ENCODE measurements at regions not wholly inside any gene's neighbourhood (a gene's known extent, or its start where the extent isn't known, plus 50 kb on each side); places are given as distances from the start of the nearest gene placed in this dataset.

GRCh38 chr10:28883741-28884423 lies 206.6 kb downstream of the BAMBI start:
- Histone ChIP-seq H3K79me2 (ENCODE audit: control insufficient read depth, insufficient read depth, low read length) (no peaks in the 10 kb centered on the region), H3K4me1 (ENCODE audit: control insufficient read depth, extremely low read depth, insufficient read depth, low read length) (peaks cover 4% of the 10 kb centered on the region), H2AFZ (ENCODE audit: low read length) (no peak overlapping the region), H3K4me2 (ENCODE audit: extremely low read depth, insufficient read depth, low read length) (no peak overlapping the region), H3K9ac (ENCODE audit: insufficient read depth, low read length) (no peak overlapping the region), H3K36me3 (ENCODE audit: control insufficient read depth, insufficient read depth, low read length) (no peaks in the 10 kb centered on the region), H4K20me1 (ENCODE audit: control insufficient read depth, extremely low read depth, insufficient read depth, low read length) (no peaks in the 10 kb centered on the region), H3K27me3 (ENCODE audit: control insufficient read depth, insufficient read depth, low read length) (no peaks in the 10 kb centered on the region), H3K27ac (ENCODE audit: insufficient read depth, low read length) (no peak overlapping the region), H3K4me3 (replicated peaks in 1 of 4; ENCODE audit: control extremely low read depth in 1 of 4, insufficient read depth in 1 of 4, low read depth in 3 of 4, low read length in 4 of 4) (no peak overlapping the region), H3K9me3 (ENCODE audit: control insufficient read depth, insufficient read depth, low read depth, low read length) (no peaks in the 10 kb centered on the region)
- TF ChIP-seq CTCF (conservative IDR thresholded peaks at IDR 0.05 in 1 of 2, IDR thresholded peaks at IDR 0.05 in 1 of 2; ENCODE audit: low read depth in 1 of 2, low read length in 2 of 2) = no peak
- no peak for TF ChIP-seq EZH2 (IDR thresholded peaks at IDR 0.05; ENCODE audit: low read length, missing control alignments)
- DNase-seq (ENCODE audit: low read depth in 2 of 2) = no peak

- Histone ChIP-seq H3K9ac (ENCODE audit: insufficient read depth, low read length) (no peak overlapping the region), H3K79me2 (ENCODE audit: control insufficient read depth, insufficient read depth, low read length) (no peaks in the 10 kb centered on the region), H3K4me2 (ENCODE audit: extremely low read depth, insufficient read depth, low read length) (no peak overlapping the region), H3K27ac (ENCODE audit: insufficient read depth, low read length) (no peak overlapping the region), H3K27me3 (ENCODE audit: control insufficient read depth, insufficient read depth, low read length) (no peaks in the 10 kb centered on the region), H3K36me3 (ENCODE audit: control insufficient read depth, insufficient read depth, low read length) (no peaks in the 10 kb centered on the region), H3K4me3 (replicated peaks in 1 of 4; ENCODE audit: control extremely low read depth in 1 of 4, insufficient read depth in 1 of 4, low read depth in 3 of 4, low read length in 4 of 4) (no peak overlapping the region), H3K9me3 (ENCODE audit: control insufficient read depth, insufficient read depth, low read depth, low read length) (no peaks in the 10 kb centered on the region), H4K20me1 (ENCODE audit: control insufficient read depth, extremely low read depth, insufficient read depth, low read length) (no peaks in the 10 kb centered on the region), H2AFZ (ENCODE audit: low read length) (no peak overlapping the region), H3K4me1 (ENCODE audit: control insufficient read depth, extremely low read depth, insufficient read depth, low read length) (no peaks in the 10 kb centered on the region)
- TF ChIP-seq CTCF (conservative IDR thresholded peaks at IDR 0.05 in 1 of 2, IDR thresholded peaks at IDR 0.05 in 1 of 2; ENCODE audit: low read depth in 1 of 2, low read length in 2 of 2) = no peak
- peak in 1 of 2 donors; percentile 35 for DNase-seq (ENCODE audit: low read depth in 2 of 2)
Observed at GRCh38 chr10:28890121-28890950, 213.0 kb downstream of the BAMBI start.

- no peak overlapping the region for H3K27ac ChIP-seq (ENCODE audit: insufficient read depth, low read length)
- H3K27me3 ChIP-seq (ENCODE audit: control insufficient read depth, insufficient read depth, low read length) = no peaks in the 10 kb centered on the region
- no peak overlapping the region for H3K4me2 ChIP-seq (ENCODE audit: extremely low read depth, insufficient read depth, low read length)
Observed at GRCh38 chr10:28891058-28891713, 213.9 kb downstream of the BAMBI start.

More at GRCh38 chr10:28891058-28891713, 213.9 kb downstream of the BAMBI start:
- Histone ChIP-seq H3K36me3 (ENCODE audit: control insufficient read depth, insufficient read depth, low read length) (no peaks in the 10 kb centered on the region), H3K4me1 (ENCODE audit: control insufficient read depth, extremely low read depth, insufficient read depth, low read length) (no peaks in the 10 kb centered on the region), H3K4me3 (replicated peaks in 1 of 4; ENCODE audit: control extremely low read depth in 1 of 4, insufficient read depth in 1 of 4, low read depth in 3 of 4, low read length in 4 of 4) (no peak overlapping the region), H2AFZ (ENCODE audit: low read length) (no peak overlapping the region), H3K9ac (ENCODE audit: insufficient read depth, low read length) (no peak overlapping the region), H4K20me1 (ENCODE audit: control insufficient read depth, extremely low read depth, insufficient read depth, low read length) (no peaks in the 10 kb centered on the region), H3K79me2 (ENCODE audit: control insufficient read depth, insufficient read depth, low read length) (no peaks in the 10 kb centered on the region), H3K9me3 (ENCODE audit: control insufficient read depth, insufficient read depth, low read depth, low read length) (no peaks in the 10 kb centered on the region)
- DNase-seq (ENCODE audit: low read depth in 2 of 2) = no peak
- TF ChIP-seq CTCF (conservative IDR thresholded peaks at IDR 0.05 in 1 of 2, IDR thresholded peaks at IDR 0.05 in 1 of 2; ENCODE audit: low read depth in 1 of 2, low read length in 2 of 2) = no peak
- TF ChIP-seq EZH2 (IDR thresholded peaks at IDR 0.05; ENCODE audit: low read length, missing control alignments) = no peak

All from fibroblast of lung (primary cell).